ENCODE measurements at regions not wholly inside any gene's neighbourhood (a gene's known extent, or its start where the extent isn't known, plus 50 kb on each side); places are given as distances from the start of the nearest gene placed in this dataset.

DNA sequence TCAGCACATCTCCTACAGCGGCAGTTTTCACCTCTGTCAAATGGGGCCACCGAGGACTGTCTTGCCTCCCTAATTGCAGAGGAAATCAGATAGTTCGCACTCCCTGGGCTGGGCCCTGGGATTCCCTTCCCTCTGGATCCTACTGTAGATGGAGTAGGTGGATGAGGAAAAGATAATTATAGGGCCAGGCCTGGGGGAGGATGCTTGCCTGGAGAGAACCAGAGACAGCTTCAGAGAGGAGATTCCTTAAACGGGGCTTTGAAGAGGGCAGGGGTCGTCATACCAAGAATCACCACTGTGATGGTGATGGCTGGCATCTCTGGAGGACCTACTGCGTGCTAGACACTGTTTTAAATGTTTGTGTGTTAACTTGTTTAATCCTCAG lies 50.8 kb upstream of the SLC6A6 start:
- no peak overlapping the region for H3K4me3 ChIP-seq (replicated peaks; ENCODE audit: low read depth, low read length)
- no peak for DNase-seq (ENCODE audit: extremely low read depth, low read depth)
- TF ChIP-seq CTCF (IDR thresholded peaks at IDR 0.05; ENCODE audit: low read depth, low read length, missing control alignments) = no peak

GRCh38 chr3:14352002-14352627 lies 50.3 kb upstream of the SLC6A6 start:
- peak; percentile 19 for DNase-seq (ENCODE audit: extremely low read depth, low read depth)
- no peak overlapping the region for H3K4me3 ChIP-seq (replicated peaks; ENCODE audit: low read depth, low read length)
- no peak for TF ChIP-seq CTCF (IDR thresholded peaks at IDR 0.05; ENCODE audit: low read depth, low read length, missing control alignments)
